ENCODE measurements at regions not wholly inside any gene's neighbourhood (a gene's known extent, or its start where the extent isn't known, plus 50 kb on each side); places are given as distances from the start of the nearest gene placed in this dataset.

GRCh38 chr20:11851646-11852045, 66.0 kb upstream of the BTBD3 start:
- no peak for TF ChIP-seq CTCF (IDR thresholded peaks at IDR 0.05 in 2 of 3, conservative IDR thresholded peaks at IDR 0.05 in 1 of 3; ENCODE audit: borderline replicate concordance in 1 of 3, insufficient read depth in 1 of 3, low read depth in 2 of 3, low read length in 2 of 3)
- TF ChIP-seq POLR2A (IDR thresholded peaks at IDR 0.05; ENCODE audit: borderline replicate concordance, extremely low read depth, insufficient read depth, insufficient read length): no peak
- no peak for TF ChIP-seq ZBTB33 (IDR thresholded peaks at IDR 0.05; ENCODE audit: extremely low read depth, insufficient replicate concordance, low read length)
- no peak for TF ChIP-seq JUND (IDR thresholded peaks at IDR 0.05)
- TF ChIP-seq EZH2 (IDR thresholded peaks at IDR 0.05): no peak
- TF ChIP-seq TCF7L2 (IDR thresholded peaks at IDR 0.05; ENCODE audit: borderline replicate concordance, extremely low read depth, insufficient read depth, insufficient read length): no peak
- TF ChIP-seq POLR2AphosphoS5 (IDR thresholded peaks at IDR 0.05; ENCODE audit: low read depth, low read length): no peak
- TF ChIP-seq ATF3 (IDR thresholded peaks at IDR 0.05): no peak
- TF ChIP-seq EGR1 (IDR thresholded peaks at IDR 0.05; ENCODE audit: low read depth): no peak
- TF ChIP-seq SP1 (IDR thresholded peaks at IDR 0.05; ENCODE audit: low read depth): no peak
- no peak for TF ChIP-seq MAX (IDR thresholded peaks at IDR 0.05)
- TF ChIP-seq ELF1 (IDR thresholded peaks at IDR 0.05; ENCODE audit: borderline replicate concordance, low read depth): no peak
